ENCODE measurements at regions not wholly inside any gene's neighbourhood (a gene's known extent, or its start where the extent isn't known, plus 50 kb on each side); places are given as distances from the start of the nearest gene placed in this dataset.
A peak's percentile ranks its signal among the peaks of the same experiment; 100 is the strongest.

DNA sequence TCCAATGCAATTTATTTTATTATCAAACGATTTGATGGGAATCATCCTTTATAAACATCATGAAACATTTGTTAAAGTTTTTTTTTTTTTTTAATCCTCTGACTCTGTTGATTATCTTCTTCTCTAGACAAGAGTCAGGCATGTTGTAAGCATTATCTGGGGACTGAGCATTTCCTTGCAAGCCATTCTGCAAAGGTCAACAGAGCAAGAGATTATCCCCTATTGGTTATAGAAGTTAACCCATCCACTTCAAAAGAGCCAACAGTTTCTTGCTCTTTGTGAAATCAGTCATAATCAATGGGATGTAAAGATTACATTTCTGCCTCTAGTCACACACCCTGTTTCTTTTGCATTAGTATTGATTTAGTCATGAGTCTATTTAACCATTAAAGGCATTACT lies 368.8 kb upstream of the ADGRL4 start:
- no peak for DNase-seq
- no peak overlapping the region for H3K9ac ChIP-seq (ENCODE audit: insufficient read depth in 1 of 2, low read length in 2 of 2)
- TF ChIP-seq CTCF (IDR thresholded peaks at IDR 0.05; ENCODE audit: control extremely low read depth, extremely low read depth): no peak
- H3K36me3 ChIP-seq (ENCODE audit: control insufficient read depth in 4 of 4, insufficient read depth in 4 of 4, low read length in 4 of 4): no peaks in the 10 kb centered on the region
- H3K4me3 ChIP-seq: no peak overlapping the region
- WGBS, 2 donors: 36 to 41% methylated on average over 1 of the region's 1 CpG
- H3K9me3 ChIP-seq (ENCODE audit: control insufficient read depth in 4 of 4, insufficient read depth in 3 of 4, low read length in 3 of 4): no peaks in the 10 kb centered on the region
- no peaks in the 10 kb centered on the region for H3K27me3 ChIP-seq (ENCODE audit: control insufficient read depth in 3 of 3, insufficient read depth in 3 of 3, low read length in 2 of 3)
- no peak for ATAC-seq (ENCODE audit: insufficient read depth, low FRiP score)
- no peaks in the 10 kb centered on the region for H3K4me1 ChIP-seq (ENCODE audit: control insufficient read depth in 5 of 5, insufficient read depth in 5 of 5, low read length in 5 of 5)
- no peak overlapping the region for H3K27ac ChIP-seq (ENCODE audit: low read depth in 1 of 2, low read length in 1 of 2)

GRCh38 chr1:79374397-79374796 lies 367.9 kb upstream of the ADGRL4 start:
- Histone ChIP-seq H3K9me3 (ENCODE audit: control insufficient read depth in 4 of 4, insufficient read depth in 3 of 4, low read length in 3 of 4) (no peaks in the 10 kb centered on the region), H3K4me1 (ENCODE audit: control insufficient read depth in 5 of 5, insufficient read depth in 5 of 5, low read length in 5 of 5) (no peaks in the 10 kb centered on the region), H3K36me3 (ENCODE audit: control insufficient read depth in 4 of 4, insufficient read depth in 4 of 4, low read length in 4 of 4) (no peaks in the 10 kb centered on the region), H3K9ac (ENCODE audit: insufficient read depth in 1 of 2, low read length in 2 of 2) (no peak overlapping the region), H3K27me3 (ENCODE audit: control insufficient read depth in 3 of 3, insufficient read depth in 3 of 3, low read length in 2 of 3) (no peaks in the 10 kb centered on the region), H3K27ac (ENCODE audit: low read depth in 1 of 2, low read length in 1 of 2) (no peak overlapping the region), H3K4me3 (no peak overlapping the region)
- ATAC-seq (ENCODE audit: insufficient read depth, low FRiP score) (no peak), DNase-seq (no peak)
- TF ChIP-seq CTCF (IDR thresholded peaks at IDR 0.05; ENCODE audit: control extremely low read depth, extremely low read depth): no peak
- WGBS, 2 donors: 56 to 82% methylated on average over 1 of the region's 1 CpG

- Histone ChIP-seq H3K36me3 (ENCODE audit: control insufficient read depth in 4 of 4, insufficient read depth in 4 of 4, low read length in 4 of 4) (no peaks in the 10 kb centered on the region), H3K4me1 (ENCODE audit: control insufficient read depth in 5 of 5, insufficient read depth in 5 of 5, low read length in 5 of 5) (no peaks in the 10 kb centered on the region), H3K9me3 (ENCODE audit: control insufficient read depth in 4 of 4, insufficient read depth in 3 of 4, low read length in 3 of 4) (no peaks in the 10 kb centered on the region), H3K27ac (ENCODE audit: low read depth in 1 of 2, low read length in 1 of 2) (no peak overlapping the region), H3K27me3 (ENCODE audit: control insufficient read depth in 3 of 3, insufficient read depth in 3 of 3, low read length in 2 of 3) (no peaks in the 10 kb centered on the region), H3K4me3 (no peak overlapping the region), H3K9ac (ENCODE audit: insufficient read depth in 1 of 2, low read length in 2 of 2) (no peak overlapping the region)
- 44 to 50% methylated on average over 2 of the region's 2 CpGs for WGBS, 2 donors
- no peak for TF ChIP-seq CTCF (IDR thresholded peaks at IDR 0.05; ENCODE audit: control extremely low read depth, extremely low read depth)
- DNase-seq (peak in 1 of 3 donors; percentile 15), ATAC-seq (ENCODE audit: insufficient read depth, low FRiP score) (no peak)
Measured at GRCh38 chr1:79373481-79374125, 367.1 kb upstream of the ADGRL4 start.

DNA sequence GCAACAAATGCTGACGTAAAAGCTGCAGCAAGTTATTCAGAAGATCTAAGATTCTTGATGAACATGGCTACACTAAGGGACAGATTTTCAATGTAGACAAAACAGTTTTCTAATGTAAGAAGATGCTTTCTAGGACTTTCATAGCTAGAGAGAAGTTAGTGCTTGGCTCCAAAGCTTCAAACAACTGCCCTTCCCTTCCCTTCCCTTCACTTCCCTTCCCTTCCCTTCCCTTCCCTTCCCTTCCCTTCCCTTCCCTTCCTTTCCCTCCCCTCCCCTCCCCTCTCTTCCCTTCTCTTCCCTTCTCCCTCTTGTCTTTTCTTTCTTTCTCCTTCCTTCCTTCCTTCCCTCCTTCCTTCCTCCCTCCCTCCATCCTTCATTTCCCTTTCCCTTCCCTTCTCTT lies 365.3 kb upstream of the ADGRL4 start:
- TF ChIP-seq CTCF (IDR thresholded peaks at IDR 0.05; ENCODE audit: control extremely low read depth, extremely low read depth): no peak

More for the DNA sequence above, 365.3 kb upstream of the ADGRL4 start:
- no peaks in the 10 kb centered on the region for H3K27me3 ChIP-seq (ENCODE audit: control insufficient read depth in 3 of 3, insufficient read depth in 3 of 3, low read length in 2 of 3)
- ATAC-seq (ENCODE audit: insufficient read depth, low FRiP score): no peak
- no peaks in the 10 kb centered on the region for H3K9me3 ChIP-seq (ENCODE audit: control insufficient read depth in 4 of 4, insufficient read depth in 3 of 4, low read length in 3 of 4)
- WGBS, 2 donors: 88 to 90% methylated on average over 1 of the region's 1 CpG
- no peak overlapping the region for H3K9ac ChIP-seq (ENCODE audit: insufficient read depth in 1 of 2, low read length in 2 of 2)
- no peaks in the 10 kb centered on the region for H3K4me1 ChIP-seq (ENCODE audit: control insufficient read depth in 5 of 5, insufficient read depth in 5 of 5, low read length in 5 of 5)
- DNase-seq: no peak
- H3K36me3 ChIP-seq (ENCODE audit: control insufficient read depth in 4 of 4, insufficient read depth in 4 of 4, low read length in 4 of 4): no peaks in the 10 kb centered on the region
- H3K4me3 ChIP-seq: no peak overlapping the region
- no peak overlapping the region for H3K27ac ChIP-seq (ENCODE audit: low read depth in 1 of 2, low read length in 1 of 2)

All from lung (tissue), 11 donors.